Ovary (tissue), 7 donors: ENCODE measurements at regions not wholly inside any gene's neighbourhood (a gene's known extent, or its start where the extent isn't known, plus 50 kb on each side); places are given as distances from the start of the nearest gene placed in this dataset.

Experiments used
- DNase-seq, 5 donors: peaks; one replicate each; pipeline ENCODE4 v3.0.0-alpha.2; 2019 to 2020
- H3K27ac ChIP-seq, 2 donors: fragments of 200-600 bp; one replicate each; pipeline versions ENCODE4 v1.5.1 to v1.8.0; 2019 to 2022
- H3K27me3 ChIP-seq: fragments of 200-600 bp; one replicate; pipeline ENCODE4 v1.8.0; 2022
- H3K36me3 ChIP-seq: fragments of 200-600 bp; sonication (generic); one replicate; pipeline ENCODE4 v1.5.1; 2019
- H3K4me1 ChIP-seq: one replicate; pipeline ENCODE4 v1.8.1; 2013; ENCODE audit warnings: mild to moderate bottlenecking, moderate library complexity; ENCODE audit not compliant: insufficient read depth
- H3K4me3 ChIP-seq: fragments of 200-600 bp; sonication (generic); one replicate; pipeline ENCODE4 v1.5.1; 2017
- H3K9me3 ChIP-seq, 2 donors: fragments of 200-600 bp in 1 of 2; sonication (generic) in 1 of 2; one replicate each; pipeline versions ENCODE4 v1.5.1 to v1.8.1; 2013 to 2019; ENCODE audit warnings: mild to moderate bottlenecking in 1 of 2, moderate library complexity in 1 of 2
- EP300 ChIP-seq: sonication (generic); formaldehyde crosslinking; IDR thresholded peaks from one replicate; pipeline ENCODE4 v1.6.1; 2017; ENCODE audit warnings: antibody characterized with exemption
- POLR2A ChIP-seq: fragments of 450-650 bp; IDR thresholded peaks from one replicate; pipeline ENCODE4 v1.6.1; 2017; ENCODE audit warnings: antibody characterized with exemption, mild to moderate bottlenecking, moderate library complexity
- WGBS, 3 donors: extraction: QIAGEN DNeasy Blood & Tissue Kit in 1 of 3; methylation state at CpG; one replicate each; pipeline versions ENCODE4 v1.1.5 to v1.1.7; 2013 to 2017; 5-methylcytosine and 5-hydroxymethylcytosine counted together
- intact Hi-C, 4 donors: fragments of 100-400 bp; cut with DNase I; formaldehyde crosslinking; loops; one replicate each; pipeline versions ENCODE4 v1.11.0 to v1.15.1; 2022 to 2023
- TF ChIP-seq, protein P1 (sequence below), 3 donors: fragments of 450-650 bp in 2 of 3; fragments of 200-600 bp in 1 of 3; IDR thresholded peaks; one replicate each; pipeline versions ENCODE4 v1.5.1 to v1.8.0; 2016 to 2022; ENCODE audit warnings: antibody characterized with exemption in 3 of 3, mild to moderate bottlenecking in 1 of 3
- donor health status: DM: no; HTN: no; CAD: no; lungs with moderate emphysema.
- donor health status: DM: no; HTN: no; CAD: no.
- donor health status: Bipolar disorder and iron deficiency.
- donor health status: DM: no; HTN: no; CAD: no.
- donor health status: DM: yes; HTN: yes; CAD: no.

DNA sequence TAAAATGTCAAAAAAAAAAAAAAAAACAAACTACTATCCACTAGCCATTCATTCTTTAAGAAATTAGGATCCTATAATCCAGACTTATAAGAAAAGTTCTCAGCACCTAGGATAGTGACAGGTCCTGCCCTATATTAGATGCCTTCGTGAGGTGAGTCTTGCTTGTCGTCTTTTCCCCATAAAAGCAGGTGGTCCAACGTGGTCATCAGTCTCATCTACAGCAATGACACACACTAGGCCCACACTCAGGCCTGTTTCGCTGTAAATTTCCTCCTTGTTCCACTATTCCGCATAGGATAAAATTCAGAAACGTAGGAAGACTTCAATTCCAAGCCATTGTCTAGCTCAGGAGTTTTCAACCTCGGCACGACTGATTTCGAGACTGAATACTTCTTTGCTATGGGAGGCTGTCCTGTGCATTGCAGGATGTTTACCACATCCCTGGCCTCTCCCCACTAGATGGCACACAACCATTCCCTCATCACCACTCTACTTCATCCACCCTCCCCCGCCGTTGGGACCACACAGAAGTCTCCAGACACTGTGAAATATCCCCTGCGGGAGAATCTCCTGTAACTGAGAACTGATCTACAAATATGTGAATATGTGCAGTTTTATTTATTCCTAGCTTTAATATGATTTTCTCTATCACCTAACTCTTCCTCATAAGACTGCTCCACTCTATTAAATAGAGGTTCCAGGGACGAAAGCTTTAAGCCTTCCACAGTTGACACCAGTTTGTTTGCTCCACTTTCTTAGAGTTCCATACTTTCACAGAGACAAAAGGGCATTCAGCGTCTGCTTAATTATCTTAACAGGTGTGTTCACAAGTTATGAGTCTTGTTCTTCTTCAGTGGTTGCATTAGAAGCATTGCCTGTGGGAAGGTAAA, 346.3 kb downstream of the BMP2 start:
- H3K27ac ChIP-seq: no peak overlapping the region
- WGBS, 3 donors: 38 to 47% (median 43%) methylated on average over 14 of the region's 14 CpGs

DNA sequence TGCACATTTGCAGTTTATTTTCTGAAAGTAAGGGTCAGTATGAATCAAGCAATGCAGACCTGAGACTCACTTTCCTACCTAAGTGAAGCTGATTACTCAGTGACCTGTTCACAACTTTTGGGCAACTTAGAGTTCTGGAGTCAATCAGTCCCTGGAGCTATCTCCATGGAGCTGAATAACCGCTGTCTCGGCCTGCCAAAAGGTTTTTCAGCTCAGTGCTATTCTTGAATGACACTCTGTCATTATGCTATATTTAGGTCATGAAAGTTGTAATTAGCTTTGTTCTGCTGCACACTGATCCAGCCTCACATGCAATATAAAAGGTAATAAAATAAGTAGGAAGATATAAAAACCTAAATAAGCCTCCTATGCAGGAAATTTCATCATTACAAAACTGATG, 356.0 kb downstream of the BMP2 start:
- 84 to 91% (median 89%) methylated on average over 2 of the region's 2 CpGs for WGBS, 3 donors
- intact Hi-C loops: no loop called here
- Histone ChIP-seq H3K36me3 (no peaks in the 10 kb centered on the region), H3K27me3 (no peaks in the 10 kb centered on the region), H3K4me3 (no peak overlapping the region), H3K4me1 (no peaks in the 10 kb centered on the region), H3K27ac (no peak overlapping the region), H3K9me3 (no peaks in the 10 kb centered on the region)
- DNase-seq: no peak
- no peak for TF ChIP-seq POLR2A
- TF ChIP-seq, protein P1, sequence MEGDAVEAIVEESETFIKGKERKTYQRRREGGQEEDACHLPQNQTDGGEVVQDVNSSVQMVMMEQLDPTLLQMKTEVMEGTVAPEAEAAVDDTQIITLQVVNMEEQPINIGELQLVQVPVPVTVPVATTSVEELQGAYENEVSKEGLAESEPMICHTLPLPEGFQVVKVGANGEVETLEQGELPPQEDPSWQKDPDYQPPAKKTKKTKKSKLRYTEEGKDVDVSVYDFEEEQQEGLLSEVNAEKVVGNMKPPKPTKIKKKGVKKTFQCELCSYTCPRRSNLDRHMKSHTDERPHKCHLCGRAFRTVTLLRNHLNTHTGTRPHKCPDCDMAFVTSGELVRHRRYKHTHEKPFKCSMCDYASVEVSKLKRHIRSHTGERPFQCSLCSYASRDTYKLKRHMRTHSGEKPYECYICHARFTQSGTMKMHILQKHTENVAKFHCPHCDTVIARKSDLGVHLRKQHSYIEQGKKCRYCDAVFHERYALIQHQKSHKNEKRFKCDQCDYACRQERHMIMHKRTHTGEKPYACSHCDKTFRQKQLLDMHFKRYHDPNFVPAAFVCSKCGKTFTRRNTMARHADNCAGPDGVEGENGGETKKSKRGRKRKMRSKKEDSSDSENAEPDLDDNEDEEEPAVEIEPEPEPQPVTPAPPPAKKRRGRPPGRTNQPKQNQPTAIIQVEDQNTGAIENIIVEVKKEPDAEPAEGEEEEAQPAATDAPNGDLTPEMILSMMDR (IDR thresholded peaks at IDR 0.05): no peak
- TF ChIP-seq EP300: no peak

More for the DNA sequence above, 346.3 kb downstream of the BMP2 start:
- DNase-seq: no peak
- no peaks in the 10 kb centered on the region for H3K4me1 ChIP-seq
- no peak overlapping the region for H3K4me3 ChIP-seq
- H3K9me3 ChIP-seq: no peaks in the 10 kb centered on the region
- H3K36me3 ChIP-seq: no peaks in the 10 kb centered on the region
- TF ChIP-seq EP300 (no peak), POLR2A (no peak)
- TF ChIP-seq, protein P1 (IDR thresholded peaks at IDR 0.05): no peak
- no peaks in the 10 kb centered on the region for H3K27me3 ChIP-seq
- intact Hi-C loops: no loop called here

DNA sequence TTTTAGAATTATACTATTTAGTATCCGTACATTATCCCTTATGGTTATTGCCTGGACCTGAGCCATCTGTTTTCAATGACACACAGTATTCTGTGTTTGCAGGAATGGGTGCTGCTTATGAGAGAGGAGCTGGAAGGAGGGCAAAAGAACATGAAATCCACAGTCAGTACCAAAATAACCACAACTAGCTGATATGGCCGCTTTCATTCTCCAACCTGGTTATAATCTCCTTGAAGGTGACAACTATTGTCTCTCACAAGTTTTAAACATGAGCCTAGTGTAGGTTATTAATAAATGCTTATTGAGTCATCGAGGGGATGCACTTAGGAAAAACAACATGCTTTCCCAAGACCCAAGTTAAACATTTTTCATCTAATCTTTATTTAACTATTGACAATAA, 356.6 kb downstream of the BMP2 start:
- H3K9me3 ChIP-seq: no peaks in the 10 kb centered on the region
- intact Hi-C loops: no loop called here
- H3K27me3 ChIP-seq: no peaks in the 10 kb centered on the region
- no peak overlapping the region for H3K4me3 ChIP-seq
- H3K27ac ChIP-seq: no peak overlapping the region
- no peak for TF ChIP-seq POLR2A
- TF ChIP-seq EP300: no peak
- TF ChIP-seq, protein P1 (IDR thresholded peaks at IDR 0.05): no peak
- 76 to 85% (median 77%) methylated on average over 3 of the region's 3 CpGs for WGBS, 3 donors
- no peaks in the 10 kb centered on the region for H3K36me3 ChIP-seq
- no peaks in the 10 kb centered on the region for H3K4me1 ChIP-seq
- no peak for DNase-seq

DNA sequence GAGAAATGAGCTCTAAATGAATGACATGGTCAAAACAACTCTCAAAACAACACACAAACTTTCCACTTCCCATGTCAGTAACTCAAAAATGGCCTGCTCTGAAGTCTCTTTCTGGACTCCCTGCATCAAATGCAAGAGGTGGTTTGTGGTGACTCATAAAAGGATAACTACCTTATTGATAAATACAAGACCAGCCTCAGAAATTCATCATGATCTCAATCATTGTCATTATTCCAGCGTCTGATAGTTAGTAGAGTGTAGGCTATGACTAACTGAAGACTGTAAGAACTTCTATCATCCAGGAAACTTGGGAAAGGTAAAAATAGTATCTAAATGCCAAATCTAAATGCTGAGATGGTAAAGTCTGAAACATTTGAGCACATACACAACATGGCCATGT, 369.4 kb downstream of the BMP2 start:
- H3K27me3 ChIP-seq: no peaks in the 10 kb centered on the region

More for the DNA sequence above, 369.4 kb downstream of the BMP2 start:
- H3K9me3 ChIP-seq: no peaks in the 10 kb centered on the region
- H3K27ac ChIP-seq: no peak overlapping the region
- no peaks in the 10 kb centered on the region for H3K36me3 ChIP-seq
- H3K4me3 ChIP-seq: no peak overlapping the region
- DNase-seq: no peak
- intact Hi-C loops: no loop called here
- no peaks in the 10 kb centered on the region for H3K4me1 ChIP-seq
- TF ChIP-seq EP300: no peak
- WGBS, 3 donors: 87 to 100% (median 91%) methylated on average over 1 of the region's 1 CpG
